ENCODE measurements at regions not wholly inside any gene's neighbourhood (a gene's known extent, or its start where the extent isn't known, plus 50 kb on each side); places are given as distances from the start of the nearest gene placed in this dataset.

DNA sequence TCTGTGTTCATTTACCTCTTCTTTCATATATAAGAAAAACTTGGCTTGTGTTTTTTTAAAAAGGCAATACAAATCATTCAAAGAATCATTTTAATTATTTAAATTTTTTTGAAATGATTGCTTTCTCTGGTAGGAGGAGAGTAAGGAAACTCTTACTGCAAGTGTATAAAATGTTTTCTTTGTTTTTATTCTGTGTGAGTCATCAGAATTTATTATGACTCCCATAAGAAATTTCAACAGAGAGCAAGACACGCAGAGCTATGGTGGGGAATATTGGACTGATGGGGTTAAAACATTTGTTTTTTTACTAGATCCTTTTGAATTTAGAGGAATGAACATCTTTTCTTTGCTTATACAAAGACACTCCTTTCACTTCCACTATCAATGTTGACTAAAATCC lies 119.1 kb upstream of the ATXN7L3B start:
- peaks cover 0 to 3% (median 0%) of the 10 kb centered on the region in 3 donors for H3K27me3 ChIP-seq
- no peaks in the 10 kb centered on the region for H3K36me3 ChIP-seq
- DNase-seq: no peak
- TF ChIP-seq POLR2A (IDR thresholded peaks at IDR 0.05) (no peak), EP300 (IDR thresholded peaks at IDR 0.05) (no peak)
- no peak overlapping the region for H3K27ac ChIP-seq
- H3K4me3 ChIP-seq: no peak overlapping the region
- 83 to 95% (median 93%) methylated on average over 1 of the region's 1 CpG for WGBS, 5 donors
- no peaks in the 10 kb centered on the region for H3K4me1 ChIP-seq
- H3K9me3 ChIP-seq: no peaks in the 10 kb centered on the region
- intact Hi-C loops (cut with DNase I; ENCODE audit: low total_unique reads): no loop called here

DNA sequence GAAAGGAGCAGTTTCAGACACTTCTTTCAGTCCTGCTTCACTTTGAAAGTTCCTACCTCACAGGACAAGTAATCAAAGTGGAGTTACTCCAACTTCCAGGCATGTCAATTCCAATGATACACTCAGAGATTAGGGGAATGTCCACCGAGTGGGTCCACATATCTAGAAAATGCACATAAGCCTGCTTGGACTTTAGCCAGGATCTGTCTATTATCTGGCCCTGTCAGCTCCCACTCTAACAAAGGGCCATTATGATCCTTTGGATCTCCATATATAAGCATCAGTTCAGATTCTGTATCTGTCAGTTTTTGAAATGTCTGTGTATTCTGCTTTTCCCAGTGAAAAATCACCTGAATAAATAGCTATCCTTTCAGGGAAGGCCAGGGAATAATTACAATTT lies 112.9 kb upstream of the ATXN7L3B start:
- H3K4me1 ChIP-seq: no peaks in the 10 kb centered on the region
- intact Hi-C loops (cut with DNase I; ENCODE audit: low total_unique reads): no loop called here
- no peak overlapping the region for H3K4me3 ChIP-seq
- no peak overlapping the region for H3K27ac ChIP-seq
- H3K9me3 ChIP-seq: no peaks in the 10 kb centered on the region
- TF ChIP-seq, protein P1, sequence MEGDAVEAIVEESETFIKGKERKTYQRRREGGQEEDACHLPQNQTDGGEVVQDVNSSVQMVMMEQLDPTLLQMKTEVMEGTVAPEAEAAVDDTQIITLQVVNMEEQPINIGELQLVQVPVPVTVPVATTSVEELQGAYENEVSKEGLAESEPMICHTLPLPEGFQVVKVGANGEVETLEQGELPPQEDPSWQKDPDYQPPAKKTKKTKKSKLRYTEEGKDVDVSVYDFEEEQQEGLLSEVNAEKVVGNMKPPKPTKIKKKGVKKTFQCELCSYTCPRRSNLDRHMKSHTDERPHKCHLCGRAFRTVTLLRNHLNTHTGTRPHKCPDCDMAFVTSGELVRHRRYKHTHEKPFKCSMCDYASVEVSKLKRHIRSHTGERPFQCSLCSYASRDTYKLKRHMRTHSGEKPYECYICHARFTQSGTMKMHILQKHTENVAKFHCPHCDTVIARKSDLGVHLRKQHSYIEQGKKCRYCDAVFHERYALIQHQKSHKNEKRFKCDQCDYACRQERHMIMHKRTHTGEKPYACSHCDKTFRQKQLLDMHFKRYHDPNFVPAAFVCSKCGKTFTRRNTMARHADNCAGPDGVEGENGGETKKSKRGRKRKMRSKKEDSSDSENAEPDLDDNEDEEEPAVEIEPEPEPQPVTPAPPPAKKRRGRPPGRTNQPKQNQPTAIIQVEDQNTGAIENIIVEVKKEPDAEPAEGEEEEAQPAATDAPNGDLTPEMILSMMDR (IDR thresholded peaks at IDR 0.05): no peak
- TF ChIP-seq POLR2AphosphoS5 (IDR thresholded peaks at IDR 0.05): no peak
- no peak for TF ChIP-seq POLR2A (IDR thresholded peaks at IDR 0.05)
- no peak for TF ChIP-seq EP300 (IDR thresholded peaks at IDR 0.05)
- 13 to 26% (median 21%) methylated on average over 1 of the region's 1 CpG for WGBS, 5 donors
- peak in 1 of 2 donors; percentile 3 for DNase-seq
- no peaks in the 10 kb centered on the region for H3K36me3 ChIP-seq
- no peaks in the 10 kb centered on the region for H3K27me3 ChIP-seq

DNA sequence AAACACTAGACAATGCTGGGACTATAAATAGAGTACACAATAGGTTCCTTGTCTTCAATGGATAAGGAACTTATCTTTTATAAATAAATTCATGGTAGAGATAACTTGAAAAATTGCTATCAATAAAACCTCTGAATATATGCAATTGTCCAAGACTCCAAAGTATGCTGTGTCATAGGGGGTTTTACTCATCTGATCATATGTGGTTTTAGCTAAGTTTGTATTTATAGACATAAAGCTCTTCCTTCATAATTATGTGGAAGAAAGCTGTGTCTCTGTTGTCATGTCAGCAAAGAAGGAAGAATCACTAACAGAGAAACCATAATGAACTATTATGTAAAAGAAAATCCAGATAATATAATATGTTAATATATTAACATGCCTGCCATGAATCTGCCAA lies 111.5 kb upstream of the ATXN7L3B start:
- H3K9me3 ChIP-seq: no peaks in the 10 kb centered on the region
- no peak for DNase-seq
- no peaks in the 10 kb centered on the region for H3K27me3 ChIP-seq
- intact Hi-C loops (cut with DNase I; ENCODE audit: low total_unique reads): no loop called here
- no peak overlapping the region for H3K27ac ChIP-seq
- H3K36me3 ChIP-seq: no peaks in the 10 kb centered on the region
- no peak overlapping the region for H3K4me3 ChIP-seq
- no peaks in the 10 kb centered on the region for H3K4me1 ChIP-seq
- no peak for TF ChIP-seq EP300 (IDR thresholded peaks at IDR 0.05)

DNA sequence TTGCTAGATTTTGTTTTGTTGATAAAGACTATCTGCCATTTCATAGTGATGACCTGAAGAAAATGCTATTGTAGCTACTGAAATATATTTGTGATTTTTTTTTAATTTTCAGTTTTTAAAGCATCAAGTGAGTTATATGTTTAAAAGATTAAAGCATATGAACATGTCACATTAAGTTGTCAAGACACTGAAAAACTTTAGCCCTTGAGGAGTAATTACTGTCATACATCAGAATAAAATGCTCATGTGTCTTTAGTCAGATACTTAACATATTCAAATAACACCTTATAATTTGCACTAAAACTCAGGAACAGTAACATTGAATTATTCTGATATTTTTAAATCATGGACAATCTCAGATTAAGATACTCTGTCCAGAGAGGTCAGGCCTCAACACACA lies 108.1 kb upstream of the ATXN7L3B start:
- no peak for TF ChIP-seq POLR2AphosphoS5 (IDR thresholded peaks at IDR 0.05)
- TF ChIP-seq, protein P1 (IDR thresholded peaks at IDR 0.05): no peak
- no peak for TF ChIP-seq POLR2A (IDR thresholded peaks at IDR 0.05)
- no peak for TF ChIP-seq EP300 (IDR thresholded peaks at IDR 0.05)
- Histone ChIP-seq H3K27ac (no peak overlapping the region), H3K4me3 (no peak overlapping the region), H3K4me1 (no peaks in the 10 kb centered on the region), H3K27me3 (no peaks in the 10 kb centered on the region), H3K9me3 (no peaks in the 10 kb centered on the region), H3K36me3 (no peaks in the 10 kb centered on the region)
- intact Hi-C loops (cut with DNase I; ENCODE audit: low total_unique reads): no loop called here
- no peak for DNase-seq

DNA sequence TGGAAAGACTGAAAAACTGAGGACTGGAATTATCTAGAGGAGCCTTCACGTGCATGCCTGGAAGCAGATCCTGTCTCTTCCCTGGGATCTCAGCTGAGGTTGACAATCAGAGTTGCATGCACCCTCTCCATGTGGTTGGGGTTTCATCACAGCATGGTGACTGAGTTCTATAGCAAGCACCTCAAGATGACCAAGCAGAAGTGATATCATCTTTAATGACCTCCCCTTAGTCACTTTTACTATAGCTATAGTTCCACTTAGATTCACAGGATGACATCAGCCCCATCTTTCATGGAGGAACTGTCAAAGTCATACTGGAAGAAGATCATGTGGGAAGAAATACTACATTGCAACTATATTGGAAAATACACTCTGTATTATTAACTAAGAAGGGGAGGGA lies 105.8 kb upstream of the ATXN7L3B start:
- H3K4me3 ChIP-seq: no peak overlapping the region
- H3K4me1 ChIP-seq: no peaks in the 10 kb centered on the region
- H3K27me3 ChIP-seq: no peaks in the 10 kb centered on the region
- TF ChIP-seq EP300 (IDR thresholded peaks at IDR 0.05): no peak
- TF ChIP-seq, protein P1 (IDR thresholded peaks at IDR 0.05): no peak
- no peak for TF ChIP-seq POLR2A (IDR thresholded peaks at IDR 0.05)
- TF ChIP-seq POLR2AphosphoS5 (IDR thresholded peaks at IDR 0.05): no peak
- DNase-seq: no peak
- 68 to 85% (median 79%) methylated on average over 1 of the region's 1 CpG for WGBS, 5 donors
- intact Hi-C loops (cut with DNase I; ENCODE audit: low total_unique reads): no loop called here
- no peaks in the 10 kb centered on the region for H3K36me3 ChIP-seq
- no peaks in the 10 kb centered on the region for H3K9me3 ChIP-seq
- H3K27ac ChIP-seq: no peak overlapping the region

DNA sequence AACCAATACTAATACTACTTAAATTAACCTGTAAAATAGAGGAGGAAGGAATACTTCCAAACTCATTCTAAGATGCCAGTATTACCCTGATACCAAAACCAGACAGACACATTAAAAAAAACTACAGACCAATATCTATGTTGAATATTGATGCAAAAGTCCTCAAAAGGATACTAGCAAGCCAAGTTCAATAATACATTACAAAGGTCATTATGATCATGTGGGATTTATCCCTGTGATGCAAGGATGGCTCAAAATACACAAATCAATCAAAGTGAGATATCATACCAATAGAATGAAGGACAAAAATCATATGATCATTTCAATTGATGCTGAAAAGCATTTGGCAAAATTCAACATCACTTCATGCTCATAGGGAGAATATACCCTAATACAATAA lies 97.2 kb upstream of the ATXN7L3B start:
- Histone ChIP-seq H3K27me3 (no peaks in the 10 kb centered on the region), H3K4me3 (no peak overlapping the region), H3K36me3 (no peaks in the 10 kb centered on the region), H3K27ac (no peak overlapping the region), H3K4me1 (no peaks in the 10 kb centered on the region), H3K9me3 (no peaks in the 10 kb centered on the region)
- no peak for DNase-seq
- intact Hi-C loops (cut with DNase I; ENCODE audit: low total_unique reads): no loop called here
- no peak for TF ChIP-seq POLR2AphosphoS5 (IDR thresholded peaks at IDR 0.05)
- no peak for TF ChIP-seq EP300 (IDR thresholded peaks at IDR 0.05)
- TF ChIP-seq, protein P1 (IDR thresholded peaks at IDR 0.05): no peak
- no peak for TF ChIP-seq POLR2A (IDR thresholded peaks at IDR 0.05)
